ENCODE measurements at regions not wholly inside any gene's neighbourhood (a gene's known extent, or its start where the extent isn't known, plus 50 kb on each side); places are given as distances from the start of the nearest gene placed in this dataset.
"Not testable (repeated sequence)": the region's sequence is repeated elsewhere in the genome, so short reads cannot be mapped to it uniquely, and the experiment has no call there.

DNA sequence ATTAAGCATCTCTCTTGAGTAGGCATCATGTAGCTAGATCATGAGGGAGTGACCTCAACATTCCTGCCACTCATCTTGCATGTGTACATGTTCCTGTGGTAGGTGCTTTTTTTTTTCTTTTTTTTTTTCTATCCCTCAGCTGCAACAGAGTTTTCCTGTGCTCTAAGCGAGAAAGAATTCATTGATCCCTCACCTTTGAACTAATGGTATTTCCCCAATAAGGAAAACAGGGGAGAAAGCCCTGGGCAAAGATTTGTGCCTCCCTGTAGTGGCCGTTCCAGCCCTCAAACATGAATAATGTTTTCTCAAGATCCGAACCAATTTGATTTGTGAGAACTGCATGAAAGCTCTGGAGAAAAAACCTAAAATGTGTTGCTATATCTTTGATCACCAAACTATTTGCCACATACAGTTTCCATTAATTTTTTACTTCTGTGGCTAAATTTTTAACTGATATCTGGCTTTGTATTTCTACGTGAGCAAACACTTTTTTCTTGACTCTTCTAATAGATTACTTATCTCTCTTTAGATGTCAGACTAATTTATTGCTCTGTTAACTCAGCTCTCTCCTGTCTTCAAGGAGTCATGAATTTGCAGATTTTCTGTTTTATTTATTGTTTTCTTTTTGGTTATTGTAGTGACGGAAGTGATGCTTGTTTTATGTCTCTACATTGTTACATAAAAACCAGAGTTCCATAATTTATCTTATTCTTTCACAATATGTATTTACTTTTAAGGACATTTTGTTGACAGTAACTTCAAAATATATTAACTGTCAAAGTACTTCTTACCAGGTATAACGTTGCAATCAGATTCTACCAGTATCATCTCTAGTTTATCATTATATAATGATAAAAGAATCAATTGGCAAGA is 1396.5 kb downstream of the OTOL1 start:
- no peak for DNase-seq (ENCODE audit: low spot score)
- intact Hi-C loops (cut with DNase I) = no loop called here

- intact Hi-C loops (cut with DNase I) = no loop called here
- DNase-seq (ENCODE audit: low spot score) = no peak
These were observed 1400.7 kb downstream of the OTOL1 start for GRCh38 chr3:162897291-162897690.

DNA sequence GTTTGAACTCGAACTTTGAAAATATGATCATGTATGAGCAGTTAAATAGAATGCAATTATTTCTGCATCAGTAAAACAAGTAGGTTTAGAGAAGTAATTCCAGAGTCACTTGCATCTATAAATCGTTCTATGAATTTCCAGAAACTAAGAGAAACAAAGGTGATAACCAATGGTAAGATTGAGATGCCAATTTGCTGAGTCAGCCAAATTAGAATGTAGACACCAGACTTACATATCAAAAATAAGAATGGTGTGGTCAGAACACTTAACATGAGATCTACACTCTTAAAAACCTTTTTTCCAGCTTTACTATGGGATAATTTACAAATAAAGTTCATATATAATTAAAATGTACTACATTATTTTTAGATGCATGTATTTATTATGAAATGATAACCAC is 1435.9 kb downstream of the OTOL1 start:
- intact Hi-C loops (cut with DNase I) = no loop called here
- no peak for DNase-seq (ENCODE audit: low spot score)

GRCh38 chr3:162933656-162934055 is 1437.0 kb downstream of the OTOL1 start:
- intact Hi-C loops (cut with DNase I) = no loop called here
- DNase-seq (ENCODE audit: low spot score) = no peak

DNA sequence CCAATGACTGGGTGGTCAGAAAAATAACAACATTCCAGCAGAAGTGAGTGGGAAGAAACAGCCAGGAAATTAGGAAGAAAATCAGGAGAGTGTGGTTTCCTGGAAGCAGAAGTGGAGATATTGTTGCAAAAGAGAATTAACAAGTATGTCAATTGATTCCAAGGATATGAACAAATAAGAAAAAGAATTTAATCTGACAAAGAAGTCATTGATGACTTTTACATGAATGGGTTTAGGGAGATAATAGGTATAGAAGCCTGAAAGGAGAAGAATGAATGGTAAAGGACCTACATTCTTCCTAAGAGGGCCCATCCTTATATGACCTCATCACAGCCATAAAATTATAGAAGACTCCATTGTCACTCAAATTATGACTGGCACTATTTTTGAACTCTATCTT is 1440.1 kb downstream of the OTOL1 start:
- intact Hi-C loops (cut with DNase I) = no loop called here

GRCh38 chr3:162938083-162938482 is 1441.5 kb downstream of the OTOL1 start:
- DNase-seq (ENCODE audit: low spot score) = no peak
- intact Hi-C loops (cut with DNase I) = no loop called here

More for the DNA sequence above, 1440.1 kb downstream of the OTOL1 start:
- no peak for DNase-seq (ENCODE audit: low spot score)

- no peak for DNase-seq (ENCODE audit: low spot score)
- intact Hi-C loops (cut with DNase I) = no loop called here
These were observed 1449.0 kb downstream of the OTOL1 start for GRCh38 chr3:162945626-162946025.

- no peak for DNase-seq (ENCODE audit: low spot score)
- intact Hi-C loops (cut with DNase I) = no loop called here
These were observed 1460.1 kb downstream of the OTOL1 start for GRCh38 chr3:162956711-162957110.

DNA sequence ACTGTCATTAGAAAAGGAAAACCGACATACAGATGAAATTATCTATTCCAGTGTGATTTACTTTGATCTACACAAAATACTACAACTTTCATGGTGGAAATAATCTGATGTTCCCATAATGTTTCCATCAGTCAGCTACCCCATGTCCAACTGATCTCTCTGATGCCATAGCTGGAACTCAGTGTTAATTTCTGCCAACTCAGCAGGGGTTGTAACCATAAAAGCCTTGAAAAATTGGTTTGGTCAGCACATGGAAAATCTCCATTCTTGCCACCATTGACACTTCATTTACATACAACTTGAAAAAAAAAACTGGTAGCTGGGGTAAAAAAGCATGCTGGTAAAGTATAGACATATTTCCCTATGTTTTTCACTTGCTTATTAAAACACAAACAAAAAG is 1463.7 kb downstream of the OTOL1 start:
- intact Hi-C loops (cut with DNase I) = no loop called here

GRCh38 chr3:162970292-162970691 is 1473.7 kb downstream of the OTOL1 start:
- DNase-seq (ENCODE audit: low spot score) = no peak
- intact Hi-C loops (cut with DNase I) = no loop called here

More for the DNA sequence above, 1463.7 kb downstream of the OTOL1 start:
- DNase-seq (ENCODE audit: low spot score) = no peak

DNA sequence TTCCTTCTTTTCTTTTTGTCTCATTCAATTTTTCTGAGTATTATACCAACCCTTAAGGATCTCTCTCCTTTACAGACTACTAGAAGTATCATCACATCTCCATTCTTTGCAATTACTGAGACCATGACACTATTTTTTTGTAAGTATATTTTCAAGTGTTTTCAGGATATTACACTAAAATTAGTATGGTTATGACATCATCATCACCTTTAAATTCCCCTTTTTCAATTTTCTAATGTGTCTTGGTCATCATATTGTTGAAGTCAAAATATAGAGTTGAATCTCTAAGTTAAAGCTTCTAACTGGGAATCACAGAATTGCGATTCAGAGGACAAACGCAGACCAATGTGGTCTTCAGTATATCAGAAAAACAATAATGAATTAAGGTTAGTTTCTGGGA is 1475.1 kb downstream of the OTOL1 start:
- intact Hi-C loops (cut with DNase I) = no loop called here
- no peak for DNase-seq (ENCODE audit: low spot score)

- intact Hi-C loops (cut with DNase I) = no loop called here
- no peak for DNase-seq (ENCODE audit: low spot score)
These were observed 1476.9 kb downstream of the OTOL1 start for GRCh38 chr3:162973428-162973917.

DNA sequence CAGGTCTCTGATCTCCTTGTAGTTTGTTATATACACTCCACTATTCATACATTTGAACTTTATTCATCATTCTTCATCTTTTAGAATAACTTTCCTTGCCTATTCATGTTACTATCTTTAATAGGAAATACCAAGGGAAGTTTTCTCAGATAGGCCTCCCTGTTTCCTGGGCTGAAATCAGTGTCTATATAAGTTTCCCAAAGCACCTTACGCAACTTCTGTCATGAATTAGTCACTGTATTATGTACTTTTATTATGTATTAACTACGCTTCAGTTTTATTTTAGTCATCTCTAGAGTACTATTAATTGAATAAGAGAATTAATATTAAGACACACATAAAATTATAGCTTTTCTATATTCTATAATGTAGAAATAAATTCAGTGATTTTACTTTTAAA is 1481.5 kb downstream of the OTOL1 start:
- intact Hi-C loops (cut with DNase I) = no loop called here
- no peak for DNase-seq (ENCODE audit: low spot score)

GRCh38 chr3:162984746-162985145 is 1488.1 kb downstream of the OTOL1 start:
- intact Hi-C loops (cut with DNase I) = no loop called here
- DNase-seq (ENCODE audit: low spot score) = no peak

DNA sequence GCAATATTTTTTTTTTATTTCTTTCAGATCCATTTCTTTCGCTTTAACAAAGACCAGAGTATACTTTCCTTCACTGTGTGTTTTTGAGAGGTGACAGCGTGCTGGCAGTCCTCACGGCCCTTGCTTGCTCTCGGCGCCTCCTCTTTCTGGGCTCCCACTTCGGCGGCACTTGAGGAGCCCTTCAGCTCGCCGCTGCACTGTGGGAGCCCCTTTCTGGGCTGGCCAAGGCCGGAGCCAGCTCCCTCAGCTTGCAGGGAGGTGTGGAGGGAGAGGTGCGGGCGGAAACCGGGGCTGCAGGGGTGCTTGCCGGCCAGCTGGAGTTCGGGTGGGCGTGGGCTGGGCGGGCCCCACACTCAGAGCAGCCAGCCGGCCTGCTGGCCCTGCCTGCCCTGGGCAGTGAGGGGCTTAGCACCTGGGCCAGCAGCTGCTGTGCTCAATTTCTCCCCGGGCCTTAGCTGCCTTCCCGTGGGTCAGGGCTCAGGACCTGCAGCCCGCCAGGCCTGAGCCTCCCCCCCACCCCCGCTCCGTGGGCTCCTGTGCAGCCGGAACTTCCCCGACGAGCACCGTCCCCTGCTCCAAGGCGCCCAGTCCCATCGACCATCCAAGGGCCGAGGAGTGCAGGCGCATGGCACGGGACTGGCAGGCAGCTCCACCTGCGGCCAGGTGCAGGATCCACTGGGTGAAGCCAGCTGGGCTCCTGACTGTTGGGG is 1490.6 kb downstream of the OTOL1 start:
- intact Hi-C loops (cut with DNase I); DNase-seq (ENCODE audit: low spot score): not testable (repeated sequence)

- DNase-seq (ENCODE audit: low spot score) = no peak
- intact Hi-C loops (cut with DNase I) = no loop called here
These were observed 1496.1 kb downstream of the OTOL1 start for GRCh38 chr3:162992741-162993140.

GRCh38 chr3:162994165-162994564 is 1497.6 kb downstream of the OTOL1 start:
- DNase-seq (ENCODE audit: low spot score) = no peak
- intact Hi-C loops (cut with DNase I) = no loop called here

GRCh38 chr3:162996368-162996767 is 1499.8 kb downstream of the OTOL1 start:
- intact Hi-C loops (cut with DNase I) = no loop called here
- DNase-seq (ENCODE audit: low spot score) = no peak

- intact Hi-C loops (cut with DNase I) = no loop called here
- no peak for DNase-seq (ENCODE audit: low spot score)
These were observed 1501.6 kb downstream of the OTOL1 start for GRCh38 chr3:162998205-162998604.

DNA sequence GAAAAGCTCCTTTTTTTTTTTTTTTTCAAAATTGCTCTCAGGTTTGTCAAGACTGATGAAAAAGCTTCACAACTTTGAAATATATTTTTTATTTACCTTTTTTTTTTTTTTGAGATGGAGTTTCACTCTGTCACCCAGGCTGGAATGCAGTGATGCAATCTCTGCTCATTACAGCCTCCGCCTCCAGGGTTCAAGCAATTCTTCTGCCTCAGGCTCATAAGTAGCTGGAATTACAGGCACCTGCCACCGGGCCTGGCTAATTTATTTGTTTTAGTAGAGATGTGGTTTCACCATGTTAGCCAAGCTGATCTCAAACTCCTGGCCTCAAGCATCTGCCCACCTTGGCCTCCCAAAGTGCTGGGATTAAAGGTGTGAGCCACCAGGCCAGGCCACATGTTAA is 1515.0 kb downstream of the OTOL1 start:
- no peak for DNase-seq (ENCODE audit: low spot score)
- intact Hi-C loops (cut with DNase I) = no loop called here

GRCh38 chr3:163016251-163016650 is 1519.6 kb downstream of the OTOL1 start:
- no peak for DNase-seq (ENCODE audit: low spot score)

More at GRCh38 chr3:163016251-163016650, 1519.6 kb downstream of the OTOL1 start:
- intact Hi-C loops (cut with DNase I) = no loop called here

Measured in posterior vena cava (tissue), 2 donors.